GM18861 (cell line): ENCODE measurements at regions not wholly inside any gene's neighbourhood (a gene's known extent, or its start where the extent isn't known, plus 50 kb on each side); places are given as distances from the start of the nearest gene placed in this dataset.
"Not testable (repeated sequence)": the region's sequence is repeated elsewhere in the genome, so short reads cannot be mapped to it uniquely, and the experiment has no call there.

ENCODE experiments used
- ATAC-seq: cut with Tn5 transposase; IDR thresholded peaks from one replicate; pipeline ENCODE4 v1.9.1; 2021; ENCODE audit not compliant: unreplicated experiment

DNA sequence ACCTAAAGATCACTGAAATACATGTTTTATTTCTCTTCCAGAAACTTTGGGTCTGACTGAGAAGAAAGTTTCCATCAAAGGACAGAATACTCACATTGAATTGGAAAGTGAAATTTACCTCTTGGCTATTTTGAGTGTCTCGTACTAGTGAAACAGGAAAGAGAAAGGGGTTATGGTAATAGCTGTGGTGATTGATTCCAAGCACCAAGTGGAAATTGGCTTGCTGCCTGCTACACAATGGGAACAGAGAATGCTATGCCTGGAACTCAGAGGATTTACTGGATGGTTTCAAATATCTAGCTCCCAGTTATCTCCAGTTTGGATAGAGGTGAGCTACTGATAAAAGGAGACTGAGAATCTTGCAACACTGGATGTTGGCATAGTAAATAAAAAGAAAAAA is 492.8 kb upstream of the FSIP2 start:
- no peak for ATAC-seq

- ATAC-seq, result no peak
These were observed 491.9 kb upstream of the FSIP2 start for GRCh38 chr2:185246717-185247116.

- ATAC-seq, result peak; percentile 85
These were observed 483.0 kb upstream of the FSIP2 start for GRCh38 chr2:185255566-185255965.

- ATAC-seq, result no peak
These were observed 472.9 kb upstream of the FSIP2 start for GRCh38 chr2:185265747-185266146.

DNA sequence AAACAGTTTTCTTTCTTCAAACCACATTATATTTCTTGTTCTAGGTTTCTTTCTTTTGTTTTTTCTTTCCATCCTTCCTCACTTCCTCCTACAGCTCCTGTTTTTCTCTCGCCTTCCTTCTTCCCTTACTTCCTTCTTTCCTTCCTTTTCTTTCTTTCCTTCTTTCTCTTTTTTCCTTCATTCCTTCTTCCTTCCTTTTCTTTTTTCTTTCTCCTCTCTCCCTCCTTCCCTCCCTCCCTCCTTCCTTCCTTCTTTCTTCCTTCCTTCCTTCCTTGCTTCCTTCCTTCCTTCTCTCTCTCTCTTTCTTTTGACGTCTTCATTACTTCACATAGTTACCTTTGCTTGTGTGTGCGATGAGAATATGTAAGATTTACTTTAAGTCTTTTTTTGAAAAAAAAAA is 470.0 kb upstream of the FSIP2 start:
- ATAC-seq, result no peak

GRCh38 chr2:185274718-185275484 is 463.7 kb upstream of the FSIP2 start:
- no peak for ATAC-seq

DNA sequence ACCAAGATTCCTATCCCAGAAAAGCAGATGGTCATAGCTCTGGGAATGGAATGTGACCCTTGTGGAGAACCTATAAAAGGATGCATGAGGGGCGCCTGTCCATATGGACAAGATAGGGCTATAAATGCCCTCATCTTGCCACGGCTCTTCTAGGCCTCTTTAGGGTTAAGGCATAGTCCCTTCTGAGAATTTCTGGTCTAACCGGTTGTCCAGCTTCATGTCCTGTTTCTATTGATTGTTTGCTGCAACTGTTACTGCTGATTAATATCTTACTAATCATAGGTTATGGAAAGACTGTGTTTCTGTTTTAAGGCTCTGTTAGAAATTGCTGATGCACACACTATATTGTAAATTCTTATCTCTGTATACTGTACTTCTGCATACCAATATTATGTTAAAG is 462.6 kb upstream of the FSIP2 start:
- not testable (repeated sequence) for ATAC-seq

DNA sequence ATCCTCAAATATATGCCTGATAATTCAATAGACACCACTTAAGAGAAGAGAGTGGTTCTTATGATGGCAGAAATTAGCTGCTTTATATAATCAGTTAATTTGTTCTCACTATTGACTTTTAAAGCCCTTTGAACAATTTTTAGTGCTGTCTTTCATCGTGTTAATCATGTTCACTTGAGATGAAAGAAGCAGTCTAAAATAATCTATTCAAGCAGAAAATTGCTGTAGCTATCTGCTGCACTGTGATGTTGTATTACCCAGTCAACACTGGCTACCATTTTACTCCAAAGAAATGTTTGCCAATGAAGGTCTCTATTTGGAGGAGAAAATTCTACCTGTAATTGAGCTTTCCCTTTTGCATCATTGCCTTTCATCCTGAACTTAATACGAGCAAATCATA is 459.8 kb upstream of the FSIP2 start:
- no peak for ATAC-seq

DNA sequence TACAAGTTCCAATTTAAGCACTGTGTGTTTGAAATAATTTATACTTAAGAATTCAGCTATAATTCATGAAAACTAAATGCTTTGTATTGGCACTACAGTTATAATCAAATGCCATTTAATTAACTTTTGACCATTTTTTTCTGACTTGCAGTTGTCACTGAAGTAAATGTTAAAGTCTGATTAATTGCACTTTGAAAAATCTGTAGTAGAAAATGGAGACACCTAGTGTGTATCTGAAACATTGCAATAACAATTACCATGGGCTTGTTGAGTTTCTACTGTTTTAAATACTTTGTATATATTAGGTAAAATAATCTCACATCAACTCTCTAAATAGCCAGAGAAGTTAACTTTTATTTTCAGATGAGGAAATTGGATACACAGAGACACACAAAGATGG is 458.6 kb upstream of the FSIP2 start:
- peak; percentile 69 for ATAC-seq

DNA sequence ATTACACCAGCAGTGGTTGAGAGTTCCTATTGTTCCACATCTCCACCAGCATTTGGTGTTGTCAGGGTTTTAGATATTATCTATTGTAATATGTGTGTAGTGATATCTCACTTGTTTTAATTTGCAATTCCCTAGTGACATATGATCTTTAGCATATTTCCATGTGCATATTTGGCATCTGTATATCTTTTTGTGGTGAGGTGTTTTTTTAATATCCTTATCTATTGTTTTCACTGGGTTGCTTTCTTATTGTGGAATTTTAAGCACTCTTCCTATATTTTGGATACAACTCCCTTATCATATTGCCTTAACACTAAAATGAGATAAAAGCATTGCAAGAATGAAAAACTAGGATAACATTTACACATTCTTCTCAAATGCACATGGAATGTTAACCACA is 453.9 kb upstream of the FSIP2 start:
- no peak for ATAC-seq

DNA sequence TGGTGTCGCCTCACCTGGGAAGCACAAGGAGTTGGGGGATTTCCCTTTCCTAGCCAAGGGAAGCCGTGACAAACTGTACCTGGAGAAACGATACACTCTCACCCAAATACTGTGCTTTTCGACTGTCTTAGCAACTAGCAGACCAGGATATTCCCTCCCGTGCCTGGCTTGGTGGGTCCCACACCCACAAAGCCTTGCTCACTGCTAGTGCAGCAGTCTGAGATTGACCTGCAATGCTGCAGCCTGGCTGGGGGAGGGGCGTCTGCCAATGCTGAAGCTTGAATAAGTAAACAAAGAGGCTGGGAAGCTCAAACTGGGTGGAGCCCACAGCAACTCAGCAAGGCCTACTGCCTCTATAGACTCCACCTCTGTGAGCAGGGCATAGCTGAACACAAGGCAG is 448.6 kb upstream of the FSIP2 start:
- not testable (repeated sequence) for ATAC-seq

DNA sequence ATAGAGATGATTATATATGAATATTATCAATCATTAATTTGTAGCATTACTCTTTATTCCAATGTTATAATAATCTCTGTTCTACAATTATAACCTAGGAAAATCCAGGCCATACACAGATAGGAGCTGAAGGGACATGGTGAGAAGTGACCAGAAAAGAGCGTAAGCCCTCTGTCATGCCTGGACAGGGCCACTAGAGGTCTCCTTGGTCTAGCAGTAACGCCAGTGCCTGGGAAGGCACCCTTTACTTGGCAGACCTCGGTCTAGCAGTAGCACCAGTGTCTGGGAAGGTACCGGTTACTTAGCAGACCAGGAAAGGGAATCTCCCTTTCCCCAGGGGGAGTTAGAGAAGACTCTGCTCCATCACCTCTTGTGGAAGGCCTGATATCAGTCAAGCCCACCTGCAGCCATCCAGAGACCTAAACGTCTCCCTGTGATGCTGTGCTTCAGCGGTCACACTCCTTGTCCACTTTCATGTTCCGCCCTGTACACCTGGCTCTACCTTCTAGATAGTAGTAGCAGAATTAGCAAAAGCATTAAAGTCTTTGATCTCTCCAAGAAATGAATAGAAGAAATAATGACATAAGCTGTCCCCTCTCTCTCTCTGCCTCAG is 447.5 kb upstream of the FSIP2 start:
- ATAC-seq, result peak; percentile 97

- ATAC-seq, result no peak
These were observed 438.7 kb upstream of the FSIP2 start for GRCh38 chr2:185299867-185300266.

DNA sequence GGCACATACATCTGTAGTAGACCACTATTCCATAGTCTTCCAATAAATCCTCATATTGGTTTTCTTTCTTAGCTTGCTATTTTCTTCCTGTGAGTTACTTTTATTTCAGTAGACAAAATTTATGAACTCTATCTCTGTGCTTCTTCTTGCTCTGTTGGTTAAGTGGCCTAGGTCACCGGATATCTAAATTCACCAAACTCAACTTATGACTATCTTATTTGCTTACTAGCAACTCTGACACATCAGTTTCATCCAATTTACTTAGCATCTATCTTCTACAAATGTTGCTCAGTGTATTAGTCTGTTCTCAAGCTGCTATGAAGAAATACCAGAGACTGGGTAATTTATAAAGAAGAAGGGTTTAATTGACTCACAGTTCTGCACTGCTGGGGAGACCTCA is 432.5 kb upstream of the FSIP2 start:
- ATAC-seq, result no peak

GRCh38 chr2:185316383-185316782 is 422.2 kb upstream of the FSIP2 start:
- peak; percentile 76 for ATAC-seq

DNA sequence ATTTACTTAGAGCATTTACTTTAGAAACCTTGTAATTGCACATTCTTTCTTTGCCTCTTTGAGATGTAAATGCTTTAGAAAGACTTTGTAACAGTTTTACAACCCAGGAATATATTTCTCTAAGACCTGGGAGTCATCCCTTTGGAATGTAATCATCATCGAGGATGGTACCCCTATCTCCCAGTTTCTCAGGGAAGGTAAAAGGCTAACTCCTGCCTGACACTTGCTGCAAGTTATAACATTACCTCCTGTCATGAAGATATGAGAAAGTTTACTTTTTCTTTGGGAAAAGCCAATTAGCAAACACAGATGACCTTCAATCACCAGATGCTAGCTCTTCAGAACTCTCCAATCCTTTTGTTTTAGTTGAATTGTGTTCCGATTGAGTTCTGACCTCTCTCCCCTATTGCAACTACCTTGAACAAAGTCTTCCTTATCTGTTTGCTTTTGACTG is 420.3 kb upstream of the FSIP2 start:
- no peak for ATAC-seq

DNA sequence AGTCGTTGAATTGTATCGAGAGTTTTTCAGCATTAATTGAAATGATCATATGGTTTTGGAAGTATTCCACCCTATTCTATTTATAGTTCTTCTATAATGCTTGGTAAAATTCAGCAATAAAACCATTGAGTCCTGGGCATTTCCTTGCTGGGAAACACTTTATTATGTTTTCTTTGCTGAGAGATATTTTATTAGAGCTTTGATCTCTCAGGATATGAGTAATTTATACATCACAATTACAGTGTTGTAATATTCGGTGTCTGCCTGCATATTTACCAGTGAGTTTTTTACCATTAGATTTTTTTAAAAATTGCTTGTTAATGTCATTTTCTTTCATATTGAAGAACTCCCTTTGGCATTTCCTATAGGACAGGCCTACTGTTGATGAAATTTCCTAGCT is 402.7 kb upstream of the FSIP2 start:
- no peak for ATAC-seq

DNA sequence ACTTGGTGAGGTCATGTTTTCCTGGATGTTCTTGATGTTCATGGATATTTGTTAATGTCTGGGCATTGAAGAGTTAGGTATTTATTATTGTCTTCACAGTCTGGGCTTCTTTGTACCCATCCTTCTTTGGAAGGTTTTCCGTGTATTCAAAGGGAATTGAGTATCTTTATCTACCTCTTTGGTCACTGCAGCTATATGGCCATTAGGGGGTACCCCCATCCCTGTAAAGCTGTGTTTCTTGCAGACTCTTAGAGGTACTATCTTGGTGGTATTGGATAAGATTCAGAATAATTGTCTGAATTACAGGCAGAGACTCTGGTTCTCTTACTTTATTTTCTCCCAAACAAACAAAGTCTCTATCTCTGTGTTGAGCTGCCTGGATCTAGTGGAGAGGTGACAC is 401.6 kb upstream of the FSIP2 start:
- ATAC-seq, result no peak

- no peak for ATAC-seq
These were observed 400.5 kb upstream of the FSIP2 start for GRCh38 chr2:185338104-185338503.

DNA sequence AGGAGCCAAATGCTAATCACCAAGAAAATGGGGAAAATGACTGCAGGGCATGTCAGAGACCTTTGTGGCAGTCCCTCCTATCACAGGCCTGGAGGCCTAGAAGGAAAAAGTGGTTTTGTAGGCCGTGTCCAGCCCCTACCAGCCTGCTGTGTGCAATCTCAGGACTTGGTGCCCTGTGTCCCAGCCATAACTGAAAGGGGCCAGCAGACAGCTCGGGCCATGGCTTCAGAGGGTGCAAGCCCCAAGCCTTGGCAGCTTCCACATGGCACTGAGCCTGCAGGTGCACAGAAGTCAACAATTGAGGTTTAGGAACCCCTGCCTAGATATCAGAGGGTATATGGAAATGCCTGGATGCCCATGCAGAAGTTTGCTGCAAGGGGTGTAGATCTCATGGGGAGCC is 391.2 kb upstream of the FSIP2 start:
- ATAC-seq, result no peak

DNA sequence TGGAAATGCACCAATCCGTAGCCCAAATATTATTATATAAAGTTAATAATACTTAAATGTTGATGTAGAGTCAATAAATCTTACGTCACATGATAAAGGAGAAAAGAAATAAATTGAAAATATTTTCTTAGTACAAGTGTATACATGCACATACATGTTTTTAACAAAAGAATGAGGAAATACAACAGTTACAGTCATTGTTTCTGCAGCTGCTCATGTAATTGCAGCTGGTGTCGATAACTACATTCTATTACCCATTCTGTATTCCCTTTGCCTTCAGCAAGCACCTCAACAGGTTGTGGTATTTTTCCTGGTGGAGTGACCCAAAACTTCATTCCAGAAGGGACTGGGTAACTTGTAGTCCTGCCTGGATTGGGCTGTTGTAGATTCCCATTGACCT is 377.8 kb upstream of the FSIP2 start:
- no peak for ATAC-seq

GRCh38 chr2:185372188-185372587 is 366.4 kb upstream of the FSIP2 start:
- no peak for ATAC-seq

DNA sequence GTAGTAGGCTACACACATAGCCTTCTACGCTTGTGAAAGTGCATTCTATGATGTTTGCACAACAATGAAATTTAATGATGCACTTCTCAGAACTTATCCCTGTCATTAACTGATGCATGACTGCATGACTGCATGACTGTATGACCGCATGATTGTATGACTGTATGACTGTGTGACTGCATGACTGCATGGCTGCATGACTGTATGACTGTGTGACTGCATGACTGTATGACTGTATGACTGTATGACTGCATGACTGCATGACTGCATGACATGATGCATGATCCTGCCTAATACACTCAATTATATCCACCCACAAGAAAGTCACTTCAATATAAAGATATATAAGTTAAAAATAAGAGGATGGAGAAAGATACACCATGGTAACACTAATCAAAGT is 365.4 kb upstream of the FSIP2 start:
- no peak for ATAC-seq
